ENCODE measurements at regions not wholly inside any gene's neighbourhood (a gene's known extent, or its start where the extent isn't known, plus 50 kb on each side); places are given as distances from the start of the nearest gene placed in this dataset.

DNA sequence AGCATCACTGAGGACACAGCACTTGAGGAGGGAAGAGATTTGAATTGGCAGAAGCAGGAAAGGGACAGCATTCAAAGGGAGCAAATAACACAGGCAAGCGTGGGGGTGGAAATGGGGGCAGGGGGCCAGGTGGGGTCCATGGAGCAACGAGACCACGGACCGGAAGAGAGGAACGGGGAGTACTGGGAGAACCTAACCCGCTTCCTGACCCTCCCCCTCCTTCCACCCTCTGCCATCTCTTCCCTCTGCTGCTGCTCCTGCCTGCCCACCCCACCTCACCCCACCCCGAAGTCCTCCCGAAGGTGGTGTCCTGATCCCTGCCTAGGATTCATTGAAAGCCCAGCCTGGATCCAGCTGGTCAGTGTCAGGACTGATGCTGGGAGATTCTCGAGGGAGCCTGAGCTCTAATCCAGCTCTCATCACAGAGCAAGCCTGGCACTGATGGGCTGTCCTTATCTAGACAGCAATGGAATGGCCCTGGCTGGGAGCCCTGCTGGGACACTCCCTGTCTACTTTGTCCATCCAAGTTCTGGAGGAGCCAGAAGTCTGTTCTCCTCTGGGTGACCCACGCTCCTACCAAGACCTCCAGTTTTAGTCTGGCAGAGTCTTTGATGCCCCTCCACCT lies 105.0 kb downstream of the TRIM29 start:
- TF ChIP-seq GABPA (IDR thresholded peaks at IDR 0.05 in 1 of 2, conservative IDR thresholded peaks at IDR 0.05 in 1 of 2) (no peak), REST (IDR thresholded peaks at IDR 0.05) (no peak), TAF1 (conservative IDR thresholded peaks at IDR 0.05) (no peak), YY1 (IDR thresholded peaks at IDR 0.05) (no peak), FOXA1 (IDR thresholded peaks at IDR 0.05) (no peak), JUND (IDR thresholded peaks at IDR 0.05) (no peak), RAD21 (IDR thresholded peaks at IDR 0.05) (no peak), NR2F2 (IDR thresholded peaks at IDR 0.05) (no peak)
- TF ChIP-seq, protein P1, sequence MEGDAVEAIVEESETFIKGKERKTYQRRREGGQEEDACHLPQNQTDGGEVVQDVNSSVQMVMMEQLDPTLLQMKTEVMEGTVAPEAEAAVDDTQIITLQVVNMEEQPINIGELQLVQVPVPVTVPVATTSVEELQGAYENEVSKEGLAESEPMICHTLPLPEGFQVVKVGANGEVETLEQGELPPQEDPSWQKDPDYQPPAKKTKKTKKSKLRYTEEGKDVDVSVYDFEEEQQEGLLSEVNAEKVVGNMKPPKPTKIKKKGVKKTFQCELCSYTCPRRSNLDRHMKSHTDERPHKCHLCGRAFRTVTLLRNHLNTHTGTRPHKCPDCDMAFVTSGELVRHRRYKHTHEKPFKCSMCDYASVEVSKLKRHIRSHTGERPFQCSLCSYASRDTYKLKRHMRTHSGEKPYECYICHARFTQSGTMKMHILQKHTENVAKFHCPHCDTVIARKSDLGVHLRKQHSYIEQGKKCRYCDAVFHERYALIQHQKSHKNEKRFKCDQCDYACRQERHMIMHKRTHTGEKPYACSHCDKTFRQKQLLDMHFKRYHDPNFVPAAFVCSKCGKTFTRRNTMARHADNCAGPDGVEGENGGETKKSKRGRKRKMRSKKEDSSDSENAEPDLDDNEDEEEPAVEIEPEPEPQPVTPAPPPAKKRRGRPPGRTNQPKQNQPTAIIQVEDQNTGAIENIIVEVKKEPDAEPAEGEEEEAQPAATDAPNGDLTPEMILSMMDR (IDR thresholded peaks at IDR 0.05; ENCODE audit: low read depth, low read length, missing input control): no peak
- TF ChIP-seq, protein P2, sequence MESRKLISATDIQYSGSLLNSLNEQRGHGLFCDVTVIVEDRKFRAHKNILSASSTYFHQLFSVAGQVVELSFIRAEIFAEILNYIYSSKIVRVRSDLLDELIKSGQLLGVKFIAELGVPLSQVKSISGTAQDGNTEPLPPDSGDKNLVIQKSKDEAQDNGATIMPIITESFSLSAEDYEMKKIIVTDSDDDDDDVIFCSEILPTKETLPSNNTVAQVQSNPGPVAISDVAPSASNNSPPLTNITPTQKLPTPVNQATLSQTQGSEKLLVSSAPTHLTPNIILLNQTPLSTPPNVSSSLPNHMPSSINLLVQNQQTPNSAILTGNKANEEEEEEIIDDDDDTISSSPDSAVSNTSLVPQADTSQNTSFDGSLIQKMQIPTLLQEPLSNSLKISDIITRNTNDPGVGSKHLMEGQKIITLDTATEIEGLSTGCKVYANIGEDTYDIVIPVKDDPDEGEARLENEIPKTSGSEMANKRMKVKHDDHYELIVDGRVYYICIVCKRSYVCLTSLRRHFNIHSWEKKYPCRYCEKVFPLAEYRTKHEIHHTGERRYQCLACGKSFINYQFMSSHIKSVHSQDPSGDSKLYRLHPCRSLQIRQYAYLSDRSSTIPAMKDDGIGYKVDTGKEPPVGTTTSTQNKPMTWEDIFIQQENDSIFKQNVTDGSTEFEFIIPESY (IDR thresholded peaks at IDR 0.05): no peak

Data from liver (tissue), 3 donors.